ENCODE measurements at regions not wholly inside any gene's neighbourhood (a gene's known extent, or its start where the extent isn't known, plus 50 kb on each side); places are given as distances from the start of the nearest gene placed in this dataset.
A peak's percentile ranks its signal among the peaks of the same experiment; 100 is the strongest.

DNA sequence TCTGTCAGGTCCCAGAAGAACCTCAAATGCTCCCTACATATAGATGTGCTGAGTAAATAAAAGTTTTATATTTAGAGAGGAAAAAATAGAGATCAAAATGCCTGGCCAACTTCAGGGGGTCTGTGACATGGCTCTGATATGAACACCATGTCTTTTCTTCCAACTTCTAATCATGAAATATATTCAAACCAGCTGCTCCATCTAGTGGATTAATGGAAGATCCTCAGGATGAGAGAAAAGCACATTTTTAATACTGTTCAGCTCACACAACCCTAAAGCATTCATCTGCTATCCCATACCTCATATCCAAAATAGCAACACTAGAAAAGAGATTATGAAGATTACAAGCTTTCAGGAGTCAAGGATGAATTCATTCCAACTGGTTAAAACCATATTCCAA, 56.0 kb upstream of the DOCK9 start:
- TF ChIP-seq, protein P1, sequence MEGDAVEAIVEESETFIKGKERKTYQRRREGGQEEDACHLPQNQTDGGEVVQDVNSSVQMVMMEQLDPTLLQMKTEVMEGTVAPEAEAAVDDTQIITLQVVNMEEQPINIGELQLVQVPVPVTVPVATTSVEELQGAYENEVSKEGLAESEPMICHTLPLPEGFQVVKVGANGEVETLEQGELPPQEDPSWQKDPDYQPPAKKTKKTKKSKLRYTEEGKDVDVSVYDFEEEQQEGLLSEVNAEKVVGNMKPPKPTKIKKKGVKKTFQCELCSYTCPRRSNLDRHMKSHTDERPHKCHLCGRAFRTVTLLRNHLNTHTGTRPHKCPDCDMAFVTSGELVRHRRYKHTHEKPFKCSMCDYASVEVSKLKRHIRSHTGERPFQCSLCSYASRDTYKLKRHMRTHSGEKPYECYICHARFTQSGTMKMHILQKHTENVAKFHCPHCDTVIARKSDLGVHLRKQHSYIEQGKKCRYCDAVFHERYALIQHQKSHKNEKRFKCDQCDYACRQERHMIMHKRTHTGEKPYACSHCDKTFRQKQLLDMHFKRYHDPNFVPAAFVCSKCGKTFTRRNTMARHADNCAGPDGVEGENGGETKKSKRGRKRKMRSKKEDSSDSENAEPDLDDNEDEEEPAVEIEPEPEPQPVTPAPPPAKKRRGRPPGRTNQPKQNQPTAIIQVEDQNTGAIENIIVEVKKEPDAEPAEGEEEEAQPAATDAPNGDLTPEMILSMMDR (IDR thresholded peaks at IDR 0.05; ENCODE audit: low read depth, low read length, poor library complexity, severe bottlenecking), result peak; percentile 56
- TF ChIP-seq EZH2phosphoT487 (IDR thresholded peaks at IDR 0.05; ENCODE audit: borderline replicate concordance, low read length), result no peak
